ENCODE measurements at regions not wholly inside any gene's neighbourhood (a gene's known extent, or its start where the extent isn't known, plus 50 kb on each side); places are given as distances from the start of the nearest gene placed in this dataset.

DNA sequence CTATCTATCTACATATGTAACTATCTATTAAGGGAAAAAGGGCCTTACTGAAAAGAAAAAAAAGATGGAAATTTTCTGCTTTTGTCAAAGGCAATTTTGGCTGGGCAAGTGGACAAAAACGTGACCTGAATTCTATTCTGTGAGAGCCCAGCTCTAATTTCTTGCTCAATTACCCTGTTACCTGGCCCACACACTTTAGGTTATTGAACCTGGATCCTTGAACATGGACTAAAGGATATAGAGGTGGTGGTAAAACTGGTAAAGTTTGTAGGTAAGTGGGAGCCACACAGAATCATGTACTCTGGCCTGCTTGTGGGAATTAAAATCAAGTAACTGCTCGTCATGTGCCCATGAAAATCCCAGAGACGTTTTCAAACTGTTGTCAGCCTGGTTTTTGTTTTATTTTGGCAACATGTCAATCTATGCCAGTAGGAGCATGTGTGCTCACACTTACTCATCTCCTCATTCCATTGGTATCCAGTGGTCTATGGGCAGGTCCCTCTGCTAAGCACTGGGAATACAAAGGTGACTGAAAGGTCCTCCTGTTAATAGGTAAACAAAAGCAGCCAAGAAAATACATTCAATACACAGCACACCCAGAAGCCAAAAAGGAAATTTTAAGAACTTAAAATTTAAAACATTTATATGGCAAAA is 113.7 kb upstream of the WARS2 start:
- TF ChIP-seq, protein P1, sequence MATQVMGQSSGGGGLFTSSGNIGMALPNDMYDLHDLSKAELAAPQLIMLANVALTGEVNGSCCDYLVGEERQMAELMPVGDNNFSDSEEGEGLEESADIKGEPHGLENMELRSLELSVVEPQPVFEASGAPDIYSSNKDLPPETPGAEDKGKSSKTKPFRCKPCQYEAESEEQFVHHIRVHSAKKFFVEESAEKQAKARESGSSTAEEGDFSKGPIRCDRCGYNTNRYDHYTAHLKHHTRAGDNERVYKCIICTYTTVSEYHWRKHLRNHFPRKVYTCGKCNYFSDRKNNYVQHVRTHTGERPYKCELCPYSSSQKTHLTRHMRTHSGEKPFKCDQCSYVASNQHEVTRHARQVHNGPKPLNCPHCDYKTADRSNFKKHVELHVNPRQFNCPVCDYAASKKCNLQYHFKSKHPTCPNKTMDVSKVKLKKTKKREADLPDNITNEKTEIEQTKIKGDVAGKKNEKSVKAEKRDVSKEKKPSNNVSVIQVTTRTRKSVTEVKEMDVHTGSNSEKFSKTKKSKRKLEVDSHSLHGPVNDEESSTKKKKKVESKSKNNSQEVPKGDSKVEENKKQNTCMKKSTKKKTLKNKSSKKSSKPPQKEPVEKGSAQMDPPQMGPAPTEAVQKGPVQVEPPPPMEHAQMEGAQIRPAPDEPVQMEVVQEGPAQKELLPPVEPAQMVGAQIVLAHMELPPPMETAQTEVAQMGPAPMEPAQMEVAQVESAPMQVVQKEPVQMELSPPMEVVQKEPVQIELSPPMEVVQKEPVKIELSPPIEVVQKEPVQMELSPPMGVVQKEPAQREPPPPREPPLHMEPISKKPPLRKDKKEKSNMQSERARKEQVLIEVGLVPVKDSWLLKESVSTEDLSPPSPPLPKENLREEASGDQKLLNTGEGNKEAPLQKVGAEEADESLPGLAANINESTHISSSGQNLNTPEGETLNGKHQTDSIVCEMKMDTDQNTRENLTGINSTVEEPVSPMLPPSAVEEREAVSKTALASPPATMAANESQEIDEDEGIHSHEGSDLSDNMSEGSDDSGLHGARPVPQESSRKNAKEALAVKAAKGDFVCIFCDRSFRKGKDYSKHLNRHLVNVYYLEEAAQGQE (IDR thresholded peaks at IDR 0.05; ENCODE audit: low read depth), result no peak
- TF ChIP-seq TEAD4 (IDR thresholded peaks at IDR 0.05), result no peak
- TF ChIP-seq EP300 (IDR thresholded peaks at IDR 0.05; ENCODE audit: borderline replicate concordance), result no peak
- TF ChIP-seq, protein P2, sequence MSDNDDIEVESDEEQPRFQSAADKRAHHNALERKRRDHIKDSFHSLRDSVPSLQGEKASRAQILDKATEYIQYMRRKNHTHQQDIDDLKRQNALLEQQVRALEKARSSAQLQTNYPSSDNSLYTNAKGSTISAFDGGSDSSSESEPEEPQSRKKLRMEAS (IDR thresholded peaks at IDR 0.05), result no peak
- no peak for TF ChIP-seq YY1 (IDR thresholded peaks at IDR 0.05; ENCODE audit: low read depth)
- no peak for TF ChIP-seq ZBTB7A (IDR thresholded peaks at IDR 0.05; ENCODE audit: low read depth)

Data from Ishikawa (cell line).